CD4-positive, alpha-beta T cell treated with Interleukin-15 for 1 hour (primary cell): ENCODE measurements at regions not wholly inside any gene's neighbourhood (a gene's known extent, or its start where the extent isn't known, plus 50 kb on each side); places are given as distances from the start of the nearest gene placed in this dataset.
A peak's percentile ranks its signal among the peaks of the same experiment; 100 is the strongest.
"Not testable (repeated sequence)": the region's sequence is repeated elsewhere in the genome, so short reads cannot be mapped to it uniquely, and the experiment has no call there.

Experiments
- DNase-seq: peaks from one replicate; pipeline ENCODE4 v3.0.0-alpha.2; 2020

DNA sequence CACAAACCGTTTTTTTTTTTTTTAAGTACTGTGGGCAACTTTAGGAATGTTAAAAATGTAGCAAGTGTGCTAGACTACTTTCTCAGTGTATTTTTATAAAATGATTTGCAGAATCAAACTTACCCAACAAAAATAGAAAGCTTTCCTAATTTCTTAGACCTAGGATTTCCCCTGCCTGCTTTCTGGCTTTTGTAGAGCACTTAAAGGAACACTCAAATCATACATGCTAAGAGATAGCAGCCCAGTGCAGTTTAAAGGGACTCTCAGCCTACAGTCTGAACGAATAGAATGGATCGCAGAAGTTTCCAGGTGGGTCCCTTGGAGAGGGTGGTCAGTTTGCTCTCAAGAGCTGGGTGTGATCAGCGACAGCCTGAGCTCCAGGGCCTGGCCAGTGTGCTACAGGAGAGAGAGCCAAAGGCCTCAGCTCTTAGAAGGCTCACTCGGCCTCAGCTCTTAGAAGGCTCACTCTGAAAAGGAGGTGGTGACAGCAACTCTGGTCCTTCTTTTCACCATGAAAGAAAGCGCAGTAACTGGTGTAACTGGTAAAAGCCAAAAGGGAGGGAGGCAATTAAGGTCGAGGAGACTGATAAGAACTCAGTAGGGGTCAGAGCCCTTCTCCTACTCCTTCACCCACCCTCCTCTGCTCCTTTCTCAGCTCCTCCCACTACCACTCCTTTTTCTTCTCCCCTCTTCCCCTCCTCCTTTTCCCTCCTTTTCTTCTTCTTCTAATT lies 142.4 kb downstream of the ZFP64 start:
- no peak for DNase-seq

DNA sequence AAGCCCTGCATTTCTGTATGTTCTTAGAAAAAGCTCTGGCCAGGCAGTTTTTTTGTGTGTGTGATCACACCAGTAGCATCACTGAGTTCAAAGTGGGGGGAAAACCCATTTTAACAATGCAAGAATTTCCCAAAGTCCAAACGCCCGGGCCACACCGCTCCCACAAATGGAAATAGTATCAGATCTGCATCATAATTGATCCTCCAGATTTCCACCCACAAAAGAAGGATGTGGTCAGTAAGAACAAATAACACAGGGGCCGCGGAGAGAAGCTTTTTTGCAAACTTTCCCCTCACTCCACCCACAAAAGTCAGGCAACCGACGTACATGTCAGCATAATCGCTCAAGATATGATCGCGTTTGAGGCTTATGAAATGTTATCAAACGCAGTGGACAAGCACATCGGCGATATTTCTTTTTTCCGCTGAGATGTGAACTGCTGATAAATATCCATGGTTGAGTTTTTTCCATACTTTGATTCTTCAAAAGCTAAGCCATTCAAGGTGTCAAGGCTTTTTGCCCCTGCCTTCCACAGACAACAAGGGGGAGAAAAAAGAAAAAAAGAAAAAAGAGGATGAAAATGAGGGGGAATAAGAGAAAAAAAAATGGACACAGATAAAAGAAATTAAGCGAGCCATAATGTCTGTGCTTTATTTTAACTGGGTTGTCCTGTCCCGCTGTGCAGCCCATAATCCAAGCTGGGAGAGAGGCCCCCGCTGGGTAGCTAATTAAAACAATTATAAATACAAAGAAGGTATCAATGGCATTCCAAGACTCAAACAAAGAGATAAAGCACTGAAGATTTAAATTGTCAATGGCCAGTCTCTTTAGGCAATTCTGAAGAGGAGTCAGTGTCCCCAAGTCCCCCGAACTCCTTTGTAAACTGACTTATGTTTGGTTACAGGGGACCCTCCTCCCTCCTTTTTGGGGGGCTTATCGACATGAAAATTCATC lies 143.5 kb downstream of the ZFP64 start:
- no peak for DNase-seq

GRCh38 chr20:52041966-52042365 lies 149.6 kb downstream of the ZFP64 start:
- no peak for DNase-seq

DNA sequence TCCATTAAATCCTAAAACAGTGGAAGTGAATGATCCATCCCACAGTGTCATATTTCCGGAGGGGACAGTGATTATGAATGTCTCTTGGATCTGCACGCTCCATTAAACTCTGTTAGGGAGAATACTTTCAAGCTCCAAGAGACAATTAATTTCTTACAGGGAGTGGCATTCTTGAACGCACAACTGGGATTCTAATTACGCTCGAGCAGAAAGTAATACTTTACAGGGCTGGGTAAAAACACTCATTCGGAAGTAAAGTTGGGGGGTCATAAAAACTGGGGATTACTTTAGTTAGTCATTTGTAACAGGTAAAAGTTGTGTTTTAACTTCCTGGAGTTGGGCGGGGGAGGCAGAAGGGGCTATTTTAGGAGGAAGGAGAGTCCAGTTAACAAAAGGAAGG lies 151.8 kb downstream of the ZFP64 start:
- DNase-seq = no peak

DNA sequence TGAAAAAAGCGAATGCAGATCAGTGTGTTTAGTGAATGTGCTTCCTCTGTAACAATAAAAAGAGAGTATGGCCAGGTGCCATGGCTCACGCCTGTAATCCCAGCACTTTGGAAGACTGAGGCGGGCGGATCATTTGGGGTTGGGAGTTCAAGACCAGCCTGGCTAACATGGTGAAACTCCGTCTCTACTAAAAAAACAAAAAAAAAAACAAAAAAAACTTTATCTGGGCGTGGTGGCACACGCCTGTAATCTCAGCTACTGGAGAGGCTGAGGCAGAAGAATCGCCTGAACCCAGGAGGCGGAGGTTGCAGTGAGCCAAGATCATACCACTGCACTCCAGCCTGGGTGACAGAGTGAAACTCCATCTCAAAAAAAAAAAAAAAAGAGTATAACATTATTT lies 152.9 kb downstream of the ZFP64 start:
- DNase-seq = not testable (repeated sequence)

DNA sequence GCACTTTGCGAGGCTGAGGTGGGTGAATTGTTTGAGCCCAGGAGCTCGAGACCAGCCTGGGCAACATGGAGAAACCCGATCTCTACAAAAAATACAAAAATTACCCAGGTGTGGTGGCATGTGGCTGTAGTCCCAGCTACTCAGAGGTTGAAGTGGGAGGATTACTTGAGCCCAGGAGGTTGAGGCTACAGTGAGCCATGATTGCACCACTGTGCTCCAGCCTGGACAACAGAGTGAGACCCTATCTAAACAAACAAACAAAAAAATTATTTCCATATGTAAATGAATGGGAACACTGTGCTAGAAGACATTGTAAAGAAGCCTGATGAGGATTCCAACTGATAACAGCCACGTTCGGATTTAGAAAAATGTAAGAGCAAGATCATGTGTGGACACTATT lies 154.2 kb downstream of the ZFP64 start:
- no peak for DNase-seq

GRCh38 chr20:52035977-52036376 lies 155.6 kb downstream of the ZFP64 start:
- no peak for DNase-seq

- DNase-seq = no peak
These were observed 156.1 kb downstream of the ZFP64 start for GRCh38 chr20:52035498-52035897.

- no peak for DNase-seq
These were observed 157.0 kb downstream of the ZFP64 start for GRCh38 chr20:52034581-52034980.

DNA sequence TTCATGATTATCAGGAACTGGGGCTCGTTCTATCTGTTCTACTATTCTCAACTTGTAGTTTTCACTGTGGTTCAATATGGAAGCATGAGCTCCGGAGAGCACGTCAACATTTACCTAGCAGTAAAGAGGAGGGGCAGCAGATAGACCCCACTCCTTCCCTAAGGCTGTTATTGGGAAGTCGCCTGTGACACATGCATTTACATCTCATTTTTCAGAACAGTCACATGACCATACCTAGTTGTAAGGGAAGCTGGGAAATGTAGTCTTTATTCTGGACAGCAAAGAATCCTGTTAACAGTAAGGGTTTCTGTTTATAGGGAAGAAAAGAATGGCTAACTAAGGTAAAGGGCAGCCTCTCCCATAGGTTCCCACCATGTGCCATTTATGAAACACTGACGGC lies 158.3 kb downstream of the ZFP64 start:
- no peak for DNase-seq

GRCh38 chr20:52032304-52032683 lies 159.3 kb downstream of the ZFP64 start:
- not testable (repeated sequence) for DNase-seq

DNA sequence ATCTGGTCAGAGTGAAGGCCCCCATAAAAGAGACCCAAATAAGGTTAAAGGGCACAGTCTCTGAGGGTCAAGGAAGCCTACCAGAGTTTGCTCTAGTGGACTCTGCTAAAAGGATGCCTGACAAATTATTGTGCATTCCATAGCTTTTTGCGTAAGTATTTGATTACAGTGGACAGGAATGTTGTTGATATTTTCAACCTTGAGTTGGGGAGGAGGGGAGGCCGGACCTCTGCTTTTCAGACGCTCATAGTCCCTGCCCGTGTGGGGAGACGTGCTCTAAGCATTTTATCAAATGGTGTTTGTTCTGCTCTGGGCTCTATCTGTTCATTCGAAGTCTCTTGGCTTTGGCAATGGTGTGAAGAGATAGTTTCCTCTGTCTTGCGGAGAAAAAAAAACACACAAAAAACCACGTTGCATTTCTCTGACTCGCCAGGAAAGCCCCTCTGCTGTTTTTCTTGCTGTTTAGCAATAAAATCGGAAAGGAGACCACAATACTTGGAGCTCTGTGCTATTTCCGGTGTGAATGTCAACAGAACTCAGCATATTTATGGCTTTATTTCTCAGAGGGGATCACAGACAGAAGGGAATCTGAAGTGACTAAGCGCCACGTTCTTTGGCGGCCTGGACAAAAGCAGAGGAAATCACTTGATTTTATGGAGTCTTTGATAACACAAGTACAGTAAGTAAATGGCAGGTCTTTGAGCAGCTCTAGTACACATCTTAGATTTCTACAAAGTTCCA lies 159.8 kb downstream of the ZFP64 start:
- peak; percentile 19 for DNase-seq

GRCh38 chr20:52031206-52031562 lies 160.4 kb downstream of the ZFP64 start:
- no peak for DNase-seq

DNA sequence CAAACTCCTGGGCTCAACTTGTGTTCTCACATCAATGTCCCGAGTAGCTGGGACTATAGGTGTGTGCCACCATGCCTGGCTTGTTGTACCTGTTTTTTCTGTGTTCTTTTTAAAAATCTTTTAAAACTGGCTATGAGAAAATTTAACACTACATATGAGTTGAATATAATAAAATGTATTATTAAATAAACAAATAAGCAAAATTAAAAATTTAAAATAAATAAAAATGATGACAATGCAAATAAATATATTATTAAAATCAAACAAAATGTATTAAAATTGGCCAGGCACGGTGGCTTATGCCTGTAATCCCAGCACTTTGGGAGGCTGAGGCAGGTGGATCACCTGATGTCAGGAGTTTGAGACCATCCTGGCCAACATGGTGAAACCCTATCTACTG lies 162.4 kb downstream of the ZFP64 start:
- DNase-seq = not testable (repeated sequence)

DNA sequence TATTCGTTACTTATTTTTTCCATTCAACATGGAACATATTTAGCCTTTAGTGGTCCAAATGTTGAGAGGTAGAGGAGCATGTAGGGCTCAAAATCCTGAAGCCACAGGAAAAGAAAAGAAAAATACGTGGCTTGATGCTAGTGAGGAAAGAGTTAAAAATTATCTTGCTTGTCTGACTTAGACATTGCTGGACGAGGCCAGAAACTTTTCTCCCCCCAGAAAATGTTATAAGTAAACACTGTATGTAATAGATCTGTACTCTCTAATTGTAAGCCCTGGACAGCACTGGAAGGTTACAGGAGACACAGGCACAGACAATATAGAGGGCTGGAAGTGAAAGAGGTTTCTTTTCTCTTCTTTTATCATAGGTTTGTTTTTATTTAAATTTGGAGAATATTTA lies 165.6 kb downstream of the ZFP64 start:
- no peak for DNase-seq

DNA sequence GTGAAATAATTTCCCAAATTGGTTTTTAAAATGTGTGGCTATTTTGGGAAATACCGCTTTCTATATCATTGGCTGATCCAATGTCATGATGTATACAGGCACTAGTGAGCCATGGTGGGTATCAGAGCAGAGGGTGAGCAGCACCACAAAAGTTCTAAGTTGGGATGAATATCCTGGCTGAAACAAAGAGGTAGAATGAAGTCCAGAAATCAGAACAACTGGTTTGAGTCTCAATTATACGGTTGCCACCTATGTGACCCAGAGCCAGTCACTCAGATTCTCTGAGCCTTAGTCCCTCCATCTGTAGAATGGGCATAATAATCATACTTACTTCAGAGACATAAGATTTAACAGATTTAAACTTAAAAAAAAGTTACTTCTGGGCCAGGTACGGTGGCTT lies 172.3 kb downstream of the ZFP64 start:
- DNase-seq = no peak

DNA sequence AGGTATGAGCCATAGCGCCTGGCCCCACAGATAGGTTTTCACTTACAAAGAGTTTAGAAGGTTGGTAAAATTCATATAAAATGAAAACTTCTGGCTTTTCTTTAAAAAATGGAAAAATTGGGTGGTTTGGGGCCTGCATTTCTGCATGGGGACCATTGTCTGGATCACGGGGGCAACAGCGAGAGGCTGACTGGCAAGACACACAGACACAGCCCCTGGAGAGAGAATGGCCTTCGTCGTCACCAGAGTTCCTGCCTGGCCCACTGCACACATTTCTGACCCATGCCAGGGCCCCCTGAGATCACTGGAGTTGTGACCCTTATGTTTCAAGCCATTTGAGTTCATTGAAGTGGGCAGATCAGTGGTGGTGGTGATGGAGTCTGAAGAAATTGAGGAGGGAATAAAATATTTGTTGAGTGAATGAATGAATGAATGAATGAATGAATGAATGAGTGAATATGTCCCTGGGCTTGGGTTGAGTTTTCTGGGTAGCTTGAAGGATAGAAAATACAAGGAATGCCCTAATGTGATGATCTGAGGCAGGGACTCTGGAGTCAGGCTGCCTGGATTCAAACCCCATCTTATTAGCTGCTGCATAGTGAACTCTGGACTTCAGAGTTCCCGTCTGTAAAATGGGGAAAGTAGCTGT lies 173.8 kb downstream of the ZFP64 start:
- DNase-seq = no peak

- no peak for DNase-seq
These were observed 175.6 kb downstream of the ZFP64 start for GRCh38 chr20:52016022-52016421.

- DNase-seq = no peak
These were observed 176.4 kb downstream of the ZFP64 start for GRCh38 chr20:52015155-52015554.

DNA sequence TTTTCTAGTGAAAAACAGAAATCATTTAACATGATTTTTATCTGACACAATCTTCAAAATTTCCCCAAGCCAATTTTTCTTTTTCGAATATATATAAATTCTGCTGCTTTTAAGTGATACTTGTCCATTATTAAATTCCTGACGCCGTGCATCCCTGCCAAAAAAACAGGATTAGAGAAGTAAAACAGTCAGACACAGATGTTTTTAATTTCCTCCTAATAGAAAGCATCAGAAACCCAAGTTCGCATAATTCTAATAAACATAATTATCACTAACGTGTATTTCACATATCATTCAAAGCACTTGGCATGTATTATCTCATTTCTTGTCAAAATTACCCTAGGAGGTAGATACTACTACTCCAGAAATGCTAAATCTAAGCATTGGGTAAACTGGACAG lies 179.5 kb downstream of the ZFP64 start:
- DNase-seq = no peak

DNA sequence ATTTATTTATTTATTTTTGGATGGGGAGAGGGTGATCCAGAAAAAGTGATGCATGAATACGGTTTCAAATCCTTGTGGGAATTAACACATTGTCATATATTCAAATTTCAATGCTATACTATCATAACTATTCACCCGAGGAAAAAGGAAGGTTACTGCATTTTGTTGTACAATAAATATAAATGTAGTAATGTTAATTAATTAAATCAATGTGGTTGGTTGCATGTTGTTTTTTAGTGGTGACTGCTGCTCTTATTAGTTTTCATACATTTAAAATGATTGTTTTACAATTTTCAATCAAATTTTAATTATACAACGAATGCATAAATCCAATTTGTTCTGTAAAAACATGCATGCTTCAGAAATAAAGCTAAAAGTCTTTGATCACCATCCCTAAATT lies 180.5 kb downstream of the ZFP64 start:
- DNase-seq = no peak

DNA sequence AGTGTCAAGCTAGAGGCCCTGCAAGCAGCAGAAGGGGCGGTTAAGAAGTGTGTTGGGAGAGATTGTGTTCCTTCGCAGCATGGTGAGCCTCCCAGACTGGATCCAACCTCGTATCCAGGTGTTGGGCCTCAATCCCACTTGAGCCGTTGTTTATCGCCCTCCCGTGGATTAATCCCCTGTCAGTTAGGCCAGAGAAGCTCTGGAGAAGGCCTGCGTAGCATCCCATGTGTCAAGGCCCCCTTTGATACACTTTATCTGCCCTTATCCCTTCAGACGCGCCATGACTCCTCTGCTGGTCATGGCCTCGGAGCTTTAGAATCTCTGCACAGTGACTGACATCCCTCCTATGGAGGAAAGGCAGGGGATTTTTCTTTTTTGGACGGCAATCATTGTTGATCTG lies 181.0 kb downstream of the ZFP64 start:
- DNase-seq = no peak

DNA sequence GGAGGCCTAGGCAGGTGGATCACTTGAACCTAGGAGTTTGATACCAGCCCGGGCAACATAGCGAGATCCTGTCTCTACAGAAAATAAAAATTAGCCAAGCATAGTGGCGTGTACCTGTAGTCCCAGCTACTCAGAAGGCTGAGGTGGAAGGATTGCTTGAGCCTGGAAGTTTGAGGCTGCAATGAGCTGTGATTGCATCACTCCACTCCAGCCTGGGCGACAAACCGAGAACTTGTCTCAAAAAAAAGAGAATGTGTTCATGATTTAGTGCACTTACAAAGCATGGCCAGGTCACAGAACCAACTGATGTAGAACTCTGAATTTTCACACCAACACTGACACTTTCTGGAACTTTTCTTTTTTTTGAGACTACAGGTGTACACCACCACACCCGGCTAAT lies 182.7 kb downstream of the ZFP64 start:
- no peak for DNase-seq
